ENCODE measurements at regions not wholly inside any gene's neighbourhood (a gene's known extent, or its start where the extent isn't known, plus 50 kb on each side); places are given as distances from the start of the nearest gene placed in this dataset.

- no peaks in the 10 kb centered on the region for H3K36me3 ChIP-seq (ENCODE audit: control insufficient read depth in 2 of 2, insufficient read depth in 2 of 2, low read length in 2 of 2)
- no peaks in the 10 kb centered on the region for H3K9me3 ChIP-seq (ENCODE audit: control insufficient read depth in 2 of 2, low read length in 2 of 2)
- no peak overlapping the region for H3K9ac ChIP-seq (ENCODE audit: low read depth in 1 of 2, low read length in 2 of 2)
- no peak overlapping the region for H3K27ac ChIP-seq (ENCODE audit: low read depth in 2 of 2, low read length in 2 of 2)
- H3K4me1 ChIP-seq (ENCODE audit: control insufficient read depth in 2 of 2, insufficient read depth in 2 of 2, low read length in 2 of 2): no peaks in the 10 kb centered on the region
- no peaks in the 10 kb centered on the region for H3K27me3 ChIP-seq (ENCODE audit: control insufficient read depth in 2 of 2, insufficient read depth in 2 of 2, low read length in 2 of 2)
- H3K4me3 ChIP-seq (ENCODE audit: low read length in 2 of 2): no peak overlapping the region
Measured at GRCh38 chr11:111120161-111120560, 125.4 kb upstream of the POU2AF2 start.

GRCh38 chr11:111119751-111120150 is 125.8 kb upstream of the POU2AF2 start:
- no peaks in the 10 kb centered on the region for H3K27me3 ChIP-seq (ENCODE audit: control insufficient read depth in 2 of 2, insufficient read depth in 2 of 2, low read length in 2 of 2)
- H3K4me1 ChIP-seq (ENCODE audit: control insufficient read depth in 2 of 2, insufficient read depth in 2 of 2, low read length in 2 of 2): no peaks in the 10 kb centered on the region
- no peaks in the 10 kb centered on the region for H3K36me3 ChIP-seq (ENCODE audit: control insufficient read depth in 2 of 2, insufficient read depth in 2 of 2, low read length in 2 of 2)
- no peak overlapping the region for H3K27ac ChIP-seq (ENCODE audit: low read depth in 2 of 2, low read length in 2 of 2)
- H3K4me3 ChIP-seq (ENCODE audit: low read length in 2 of 2): no peak overlapping the region
- no peaks in the 10 kb centered on the region for H3K9me3 ChIP-seq (ENCODE audit: control insufficient read depth in 2 of 2, low read length in 2 of 2)
- no peak overlapping the region for H3K9ac ChIP-seq (ENCODE audit: low read depth in 1 of 2, low read length in 2 of 2)

- Histone ChIP-seq H3K27me3 (ENCODE audit: control insufficient read depth in 2 of 2, insufficient read depth in 2 of 2, low read length in 2 of 2) (no peaks in the 10 kb centered on the region), H3K4me1 (ENCODE audit: control insufficient read depth in 2 of 2, insufficient read depth in 2 of 2, low read length in 2 of 2) (no peaks in the 10 kb centered on the region), H3K4me3 (ENCODE audit: low read length in 2 of 2) (no peak overlapping the region), H3K9me3 (ENCODE audit: control insufficient read depth in 2 of 2, low read length in 2 of 2) (no peaks in the 10 kb centered on the region), H3K9ac (ENCODE audit: low read depth in 1 of 2, low read length in 2 of 2) (no peak overlapping the region), H3K27ac (ENCODE audit: low read depth in 2 of 2, low read length in 2 of 2) (no peak overlapping the region), H3K36me3 (ENCODE audit: control insufficient read depth in 2 of 2, insufficient read depth in 2 of 2, low read length in 2 of 2) (no peaks in the 10 kb centered on the region)
Measured at GRCh38 chr11:111115890-111116289, 129.6 kb upstream of the POU2AF2 start.

- H3K4me1 ChIP-seq (ENCODE audit: control insufficient read depth in 2 of 2, insufficient read depth in 2 of 2, low read length in 2 of 2): no peaks in the 10 kb centered on the region
- no peak overlapping the region for H3K9ac ChIP-seq (ENCODE audit: low read depth in 1 of 2, low read length in 2 of 2)
- no peaks in the 10 kb centered on the region for H3K27me3 ChIP-seq (ENCODE audit: control insufficient read depth in 2 of 2, insufficient read depth in 2 of 2, low read length in 2 of 2)
- H3K4me3 ChIP-seq (ENCODE audit: low read length in 2 of 2): no peak overlapping the region
- no peaks in the 10 kb centered on the region for H3K9me3 ChIP-seq (ENCODE audit: control insufficient read depth in 2 of 2, low read length in 2 of 2)
- no peaks in the 10 kb centered on the region for H3K36me3 ChIP-seq (ENCODE audit: control insufficient read depth in 2 of 2, insufficient read depth in 2 of 2, low read length in 2 of 2)
- no peak overlapping the region for H3K27ac ChIP-seq (ENCODE audit: low read depth in 2 of 2, low read length in 2 of 2)
Measured at GRCh38 chr11:111114091-111114490, 131.4 kb upstream of the POU2AF2 start.

- Histone ChIP-seq H3K9ac (ENCODE audit: low read depth in 1 of 2, low read length in 2 of 2) (no peak overlapping the region), H3K4me3 (ENCODE audit: low read length in 2 of 2) (no peak overlapping the region), H3K36me3 (ENCODE audit: control insufficient read depth in 2 of 2, insufficient read depth in 2 of 2, low read length in 2 of 2) (no peaks in the 10 kb centered on the region), H3K9me3 (ENCODE audit: control insufficient read depth in 2 of 2, low read length in 2 of 2) (no peaks in the 10 kb centered on the region), H3K27me3 (ENCODE audit: control insufficient read depth in 2 of 2, insufficient read depth in 2 of 2, low read length in 2 of 2) (no peaks in the 10 kb centered on the region), H3K27ac (ENCODE audit: low read depth in 2 of 2, low read length in 2 of 2) (no peak overlapping the region), H3K4me1 (ENCODE audit: control insufficient read depth in 2 of 2, insufficient read depth in 2 of 2, low read length in 2 of 2) (no peaks in the 10 kb centered on the region)
Measured at GRCh38 chr11:111112614-111113013, 132.9 kb upstream of the POU2AF2 start.

GRCh38 chr11:111107501-111107900 is 138.0 kb upstream of the POU2AF2 start:
- Histone ChIP-seq H3K27ac (ENCODE audit: low read depth in 2 of 2, low read length in 2 of 2) (no peak overlapping the region), H3K4me3 (ENCODE audit: low read length in 2 of 2) (no peak overlapping the region), H3K36me3 (ENCODE audit: control insufficient read depth in 2 of 2, insufficient read depth in 2 of 2, low read length in 2 of 2) (no peaks in the 10 kb centered on the region), H3K4me1 (ENCODE audit: control insufficient read depth in 2 of 2, insufficient read depth in 2 of 2, low read length in 2 of 2) (no peaks in the 10 kb centered on the region), H3K9ac (ENCODE audit: low read depth in 1 of 2, low read length in 2 of 2) (no peak overlapping the region), H3K27me3 (ENCODE audit: control insufficient read depth in 2 of 2, insufficient read depth in 2 of 2, low read length in 2 of 2) (no peaks in the 10 kb centered on the region), H3K9me3 (ENCODE audit: control insufficient read depth in 2 of 2, low read length in 2 of 2) (no peaks in the 10 kb centered on the region)

GRCh38 chr11:111106641-111107040 is 138.9 kb upstream of the POU2AF2 start:
- Histone ChIP-seq H3K27me3 (ENCODE audit: control insufficient read depth in 2 of 2, insufficient read depth in 2 of 2, low read length in 2 of 2) (no peaks in the 10 kb centered on the region), H3K9me3 (ENCODE audit: control insufficient read depth in 2 of 2, low read length in 2 of 2) (no peaks in the 10 kb centered on the region), H3K4me1 (ENCODE audit: control insufficient read depth in 2 of 2, insufficient read depth in 2 of 2, low read length in 2 of 2) (no peaks in the 10 kb centered on the region), H3K27ac (ENCODE audit: low read depth in 2 of 2, low read length in 2 of 2) (no peak overlapping the region), H3K4me3 (ENCODE audit: low read length in 2 of 2) (no peak overlapping the region), H3K9ac (ENCODE audit: low read depth in 1 of 2, low read length in 2 of 2) (no peak overlapping the region), H3K36me3 (ENCODE audit: control insufficient read depth in 2 of 2, insufficient read depth in 2 of 2, low read length in 2 of 2) (no peaks in the 10 kb centered on the region)

- H3K27me3 ChIP-seq (ENCODE audit: control insufficient read depth in 2 of 2, insufficient read depth in 2 of 2, low read length in 2 of 2): no peaks in the 10 kb centered on the region
- H3K36me3 ChIP-seq (ENCODE audit: control insufficient read depth in 2 of 2, insufficient read depth in 2 of 2, low read length in 2 of 2): no peaks in the 10 kb centered on the region
- H3K4me1 ChIP-seq (ENCODE audit: control insufficient read depth in 2 of 2, insufficient read depth in 2 of 2, low read length in 2 of 2): no peaks in the 10 kb centered on the region
- H3K4me3 ChIP-seq (ENCODE audit: low read length in 2 of 2): no peak overlapping the region
- H3K27ac ChIP-seq (ENCODE audit: low read depth in 2 of 2, low read length in 2 of 2): no peak overlapping the region
- no peak overlapping the region for H3K9ac ChIP-seq (ENCODE audit: low read depth in 1 of 2, low read length in 2 of 2)
- no peaks in the 10 kb centered on the region for H3K9me3 ChIP-seq (ENCODE audit: control insufficient read depth in 2 of 2, low read length in 2 of 2)
Measured at GRCh38 chr11:111105566-111105965, 140.0 kb upstream of the POU2AF2 start.

DNA sequence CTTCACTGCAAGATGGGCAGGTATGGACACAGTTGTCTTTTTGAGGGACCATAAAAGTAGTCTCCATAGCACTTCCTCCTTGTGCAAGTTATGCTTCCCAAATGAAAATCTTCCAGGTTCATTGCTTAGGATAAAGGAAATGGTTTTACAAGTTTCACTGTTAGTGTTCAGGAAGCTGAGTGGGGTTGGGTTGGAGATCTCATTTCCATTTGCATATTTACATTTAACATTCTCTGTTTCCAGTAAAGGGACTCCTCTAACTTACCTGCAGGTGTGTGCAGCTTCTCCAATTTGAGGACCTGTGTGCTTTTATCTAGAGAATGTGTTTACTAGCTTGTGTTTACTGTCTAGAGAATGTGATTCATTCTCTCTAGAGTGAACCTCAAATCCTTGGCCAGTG is 141.3 kb upstream of the POU2AF2 start:
- H3K27me3 ChIP-seq (ENCODE audit: control insufficient read depth in 2 of 2, insufficient read depth in 2 of 2, low read length in 2 of 2): no peaks in the 10 kb centered on the region
- no peak overlapping the region for H3K27ac ChIP-seq (ENCODE audit: low read depth in 2 of 2, low read length in 2 of 2)
- no peak overlapping the region for H3K4me3 ChIP-seq (ENCODE audit: low read length in 2 of 2)
- no peaks in the 10 kb centered on the region for H3K4me1 ChIP-seq (ENCODE audit: control insufficient read depth in 2 of 2, insufficient read depth in 2 of 2, low read length in 2 of 2)
- no peaks in the 10 kb centered on the region for H3K36me3 ChIP-seq (ENCODE audit: control insufficient read depth in 2 of 2, insufficient read depth in 2 of 2, low read length in 2 of 2)
- H3K9me3 ChIP-seq (ENCODE audit: control insufficient read depth in 2 of 2, low read length in 2 of 2): no peaks in the 10 kb centered on the region
- H3K9ac ChIP-seq (ENCODE audit: low read depth in 1 of 2, low read length in 2 of 2): no peak overlapping the region

GRCh38 chr11:111101881-111102280 is 143.6 kb upstream of the POU2AF2 start:
- Histone ChIP-seq H3K27ac (ENCODE audit: low read depth in 2 of 2, low read length in 2 of 2) (no peak overlapping the region), H3K4me3 (ENCODE audit: low read length in 2 of 2) (no peak overlapping the region), H3K27me3 (ENCODE audit: control insufficient read depth in 2 of 2, insufficient read depth in 2 of 2, low read length in 2 of 2) (no peaks in the 10 kb centered on the region), H3K36me3 (ENCODE audit: control insufficient read depth in 2 of 2, insufficient read depth in 2 of 2, low read length in 2 of 2) (no peaks in the 10 kb centered on the region), H3K9me3 (ENCODE audit: control insufficient read depth in 2 of 2, low read length in 2 of 2) (no peaks in the 10 kb centered on the region), H3K4me1 (ENCODE audit: control insufficient read depth in 2 of 2, insufficient read depth in 2 of 2, low read length in 2 of 2) (no peaks in the 10 kb centered on the region), H3K9ac (ENCODE audit: low read depth in 1 of 2, low read length in 2 of 2) (no peak overlapping the region)

DNA sequence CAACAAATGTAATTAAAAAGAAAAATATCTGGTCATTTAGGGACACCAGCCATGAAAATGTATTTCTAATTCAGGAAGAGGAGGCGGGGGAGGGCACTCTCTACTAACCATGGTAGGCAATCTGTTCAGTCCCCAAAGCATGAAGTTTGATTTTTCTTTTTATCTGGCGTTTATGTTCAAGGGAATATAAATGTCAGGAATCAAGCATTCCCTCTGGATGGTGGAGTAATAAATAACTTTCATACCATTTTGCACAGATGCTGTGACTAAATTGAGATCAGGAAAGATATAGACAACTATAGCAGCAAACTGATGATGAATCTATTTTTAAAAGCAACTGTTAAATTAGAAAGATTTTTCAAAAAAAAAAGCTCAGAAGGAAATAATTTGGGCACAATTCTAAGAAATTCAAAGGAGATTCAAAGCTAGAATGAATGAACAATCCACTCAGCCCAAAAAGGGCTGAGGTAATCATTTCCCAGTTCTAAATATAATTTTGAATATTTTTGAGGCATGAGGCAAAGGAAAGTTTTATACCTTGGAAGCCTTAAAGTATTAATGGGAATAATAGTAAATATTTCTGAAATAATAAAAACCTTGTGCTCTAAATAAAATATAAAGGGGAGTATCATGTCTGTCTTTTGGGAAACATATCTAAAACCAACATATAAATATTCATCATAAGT is 146.4 kb upstream of the POU2AF2 start:
- Histone ChIP-seq H3K9me3 (ENCODE audit: control insufficient read depth in 2 of 2, low read length in 2 of 2) (no peaks in the 10 kb centered on the region), H3K27ac (ENCODE audit: low read depth in 2 of 2, low read length in 2 of 2) (no peak overlapping the region), H3K36me3 (ENCODE audit: control insufficient read depth in 2 of 2, insufficient read depth in 2 of 2, low read length in 2 of 2) (no peaks in the 10 kb centered on the region), H3K4me1 (ENCODE audit: control insufficient read depth in 2 of 2, insufficient read depth in 2 of 2, low read length in 2 of 2) (no peaks in the 10 kb centered on the region), H3K4me3 (ENCODE audit: low read length in 2 of 2) (no peak overlapping the region), H3K27me3 (ENCODE audit: control insufficient read depth in 2 of 2, insufficient read depth in 2 of 2, low read length in 2 of 2) (no peaks in the 10 kb centered on the region), H3K9ac (ENCODE audit: low read depth in 1 of 2, low read length in 2 of 2) (no peak overlapping the region)
